WTC11 (cell line): ENCODE measurements at regions not wholly inside any gene's neighbourhood (a gene's known extent, or its start where the extent isn't known, plus 50 kb on each side); places are given as distances from the start of the nearest gene placed in this dataset.
A peak's percentile ranks its signal among the peaks of the same experiment; 100 is the strongest.

ENCODE experiments used
- CTCF ChIP-seq: fragments of 200-600 bp; IDR thresholded peaks from 2 replicates; pipeline ENCODE4 v1.8.0; 2022; ENCODE audit warnings: antibody characterized with exemption
- ELF4 ChIP-seq: sonication (generic); formaldehyde crosslinking; IDR thresholded peaks from 2 replicates; pipeline ENCODE4 v1.8.1; 2022; ENCODE audit warnings: low read depth, mild to moderate bottlenecking, moderate library complexity, missing genetic modification reagents
- FOXJ3 ChIP-seq: sonication (generic); formaldehyde crosslinking; IDR thresholded peaks from 2 replicates; pipeline ENCODE4 v1.9.0; 2021; ENCODE audit warnings: missing genetic modification reagents, mild to moderate bottlenecking, borderline replicate concordance
- NFYB ChIP-seq: sonication (generic); formaldehyde crosslinking; conservative IDR thresholded peaks from 2 replicates; pipeline ENCODE4 v1.8.0; 2022; ENCODE audit warnings: low read depth, missing genetic modification reagents
- SP1 ChIP-seq: sonication (generic); formaldehyde crosslinking; conservative IDR thresholded peaks from 2 replicates; pipeline ENCODE4 v1.8.1; 2022; ENCODE audit warnings: missing genetic modification reagents
- TEAD4 ChIP-seq: sonication (generic); formaldehyde crosslinking; IDR thresholded peaks from 2 replicates; pipeline ENCODE4 v1.8.0; 2022; ENCODE audit warnings: mild to moderate bottlenecking, missing genetic modification reagents
- ZNF317 ChIP-seq: sonication (generic); formaldehyde crosslinking; IDR thresholded peaks from 2 replicates; pipeline ENCODE4 v1.8.1; 2023; ENCODE audit warnings: low read depth, mild to moderate bottlenecking, moderate library complexity, missing genetic modification reagents, borderline replicate concordance
- ZNF396 ChIP-seq: fragments of 250-450 bp; sonication (Bioruptor Pico); IDR thresholded peaks from 2 replicates; pipeline ENCODE4 v1.8.0; 2021; ENCODE audit warnings: mild to moderate bottlenecking, moderate library complexity, borderline replicate concordance
- TF ChIP-seq, protein P1 (sequence below): sonication (generic); formaldehyde crosslinking; IDR thresholded peaks from 2 replicates; pipeline ENCODE4 v1.8.0; 2022; ENCODE audit warnings: mild to moderate bottlenecking, missing genetic modification reagents

DNA sequence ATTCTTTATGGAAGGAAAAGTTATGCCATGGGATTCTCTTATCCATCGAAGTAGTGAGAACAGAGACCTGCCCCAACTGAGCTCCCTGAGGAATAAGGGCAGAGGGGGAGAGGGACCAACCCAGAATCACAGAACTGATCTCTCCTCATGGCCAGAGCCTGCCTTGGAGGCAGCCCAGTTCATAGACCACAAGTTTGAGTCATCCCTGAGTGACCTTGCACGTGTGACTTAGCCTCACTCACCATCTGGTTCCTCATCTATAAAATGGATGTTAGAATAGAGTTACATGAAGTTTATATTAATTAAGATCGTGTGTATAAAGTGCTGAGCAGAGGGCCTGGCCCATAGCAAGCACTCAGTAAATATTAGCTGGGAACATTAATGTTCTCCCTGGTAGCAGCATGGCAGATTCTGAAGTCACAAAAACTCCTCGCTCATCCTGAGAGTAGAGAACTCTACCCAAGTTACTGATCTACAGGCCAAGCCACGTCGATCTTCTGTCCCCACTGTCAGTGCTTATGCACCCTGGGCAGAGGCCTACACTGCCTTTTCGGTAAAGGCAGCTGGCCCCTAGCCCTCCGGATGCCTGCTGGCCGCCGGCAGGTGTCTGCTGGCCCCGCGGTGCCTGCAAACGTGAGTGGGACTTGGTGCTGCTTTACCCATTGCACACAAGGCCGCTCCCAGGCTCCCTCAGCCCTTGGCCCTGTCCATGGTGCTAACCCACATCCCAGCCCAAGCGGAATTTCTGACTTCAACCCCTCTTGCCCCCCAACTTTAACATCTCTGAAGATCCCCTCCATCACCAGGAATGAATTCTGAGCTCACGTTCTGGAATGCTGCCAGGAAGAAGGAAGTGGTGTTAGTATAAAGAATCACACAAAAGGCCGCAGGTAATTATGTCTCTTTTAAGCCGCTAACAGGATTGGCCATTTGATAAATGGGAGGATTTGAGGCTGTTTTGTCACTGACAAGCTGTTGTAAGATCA lies 61.1 kb upstream of the ARAP3 start:
- TF ChIP-seq NFYB (CRISPR knock-in tag) (peak; percentile 44; the same call in 1 of the 2 replicates), CTCF (no peak), ELF4 (CRISPR knock-in tag) (0 out of 2 replicates have a peak, but pooled peaks have one; percentile 43), SP1 (CRISPR knock-in tag) (0 out of 2 replicates have a peak, but pooled peaks have one; percentile 53), TEAD4 (CRISPR knock-in tag) (peak; percentile 78), ZNF317 (CRISPR knock-in tag) (no peak), ZNF396 (no peak), FOXJ3 (CRISPR knock-in tag) (no peak)
- TF ChIP-seq, protein P1, sequence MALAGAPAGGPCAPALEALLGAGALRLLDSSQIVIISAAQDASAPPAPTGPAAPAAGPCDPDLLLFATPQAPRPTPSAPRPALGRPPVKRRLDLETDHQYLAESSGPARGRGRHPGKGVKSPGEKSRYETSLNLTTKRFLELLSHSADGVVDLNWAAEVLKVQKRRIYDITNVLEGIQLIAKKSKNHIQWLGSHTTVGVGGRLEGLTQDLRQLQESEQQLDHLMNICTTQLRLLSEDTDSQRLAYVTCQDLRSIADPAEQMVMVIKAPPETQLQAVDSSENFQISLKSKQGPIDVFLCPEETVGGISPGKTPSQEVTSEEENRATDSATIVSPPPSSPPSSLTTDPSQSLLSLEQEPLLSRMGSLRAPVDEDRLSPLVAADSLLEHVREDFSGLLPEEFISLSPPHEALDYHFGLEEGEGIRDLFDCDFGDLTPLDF (CRISPR knock-in tag), result no peak
